H1 (cell line): ENCODE measurements at regions not wholly inside any gene's neighbourhood (a gene's known extent, or its start where the extent isn't known, plus 50 kb on each side); places are given as distances from the start of the nearest gene placed in this dataset.

Experiments
- BRCA1 ChIP-seq: IDR thresholded peaks from 2 replicates; pipeline ENCODE4 v1.6.1; 2012; ENCODE audit warnings: low read depth, low read length, improper control_type of control experiment
- CBX8 ChIP-seq: fragments of 300-800, 300-1000 bp; sonication (generic); IDR thresholded peaks from 2 replicates; pipeline ENCODE4 v1.7.1; 2016; ENCODE audit warnings: low read depth, low read length, borderline replicate concordance
- EGR1 ChIP-seq: IDR thresholded peaks from 2 replicates; pipeline ENCODE4 v1.6.1; 2011; ENCODE audit warnings: low read depth, low read length, borderline replicate concordance
- RNF2 ChIP-seq: fragments of 200-900, 300-1000 bp; sonication (generic); IDR thresholded peaks from 2 replicates; pipeline ENCODE4 v1.7.1; 2016; ENCODE audit warnings: borderline replicate concordance, low read depth, mild to moderate bottlenecking, antibody characterized with exemption, low read length; ENCODE audit not compliant: poor library complexity, severe bottlenecking; ENCODE audit errors: missing control alignments
- SUZ12 ChIP-seq: fragments of 200-600 bp; sonication (generic); IDR thresholded peaks from 2 replicates; pipeline ENCODE4 v1.6.1; 2012; ENCODE audit warnings: mild to moderate bottlenecking, inconsistent platforms, low read length, moderate library complexity, mixed read lengths
- TAF7 ChIP-seq: optimal IDR thresholded peaks from 2 replicates; pipeline ENCODE3; 2011; ENCODE audit warnings: low read depth, mild to moderate bottlenecking, inconsistent platforms, low read length, moderate library complexity, borderline replicate concordance
- TEAD4 ChIP-seq: IDR thresholded peaks from 2 replicates; pipeline ENCODE4 v1.6.1; 2012; ENCODE audit warnings: low read depth, low read length, inconsistent platforms, mixed read lengths

- TF ChIP-seq CBX8 (no peak), SUZ12 (no peak), BRCA1 (no peak), TEAD4 (no peak), EGR1 (no peak), TAF7 (no peak), RNF2 (no peak)
Observed at GRCh38 chr12:13592063-13592942, 389.1 kb downstream of the GRIN2B start (continued).
